Right cardiac atrium (tissue), 5 donors: ENCODE measurements at regions not wholly inside any gene's neighbourhood (a gene's known extent, or its start where the extent isn't known, plus 50 kb on each side); places are given as distances from the start of the nearest gene placed in this dataset.

Experiments used
- ATAC-seq, 2 donors: fragments of 200-7000 bp; cut with Tn5 transposase; one replicate each; pipeline versions ENCODE4 v1.8.0 to v1.9.1; 2020; ENCODE audit warnings: moderate library complexity in 2 of 2, mild to moderate bottlenecking in 1 of 2
- DNase-seq, 3 donors: peaks; one replicate each; pipeline ENCODE4 v3.0.0-alpha.2; 2020
- H3K27ac ChIP-seq: one replicate; pipeline ENCODE4 v1.5.1; 2013; ENCODE audit warnings: mild to moderate bottlenecking, low read length, control low read depth, moderate library complexity
- H3K27me3 ChIP-seq: one replicate; pipeline ENCODE4 v1.6.1; 2013; ENCODE audit not compliant: control insufficient read depth, insufficient read depth
- H3K4me1 ChIP-seq: one replicate; pipeline ENCODE4 v1.6.1; 2013; ENCODE audit warnings: low read length; ENCODE audit not compliant: control insufficient read depth, insufficient read depth
- H3K4me3 ChIP-seq: one replicate; pipeline ENCODE4 v1.5.1; 2013; ENCODE audit warnings: low read length, control low read depth
- H3K9me3 ChIP-seq: one replicate; pipeline ENCODE4 v1.6.1; 2013; ENCODE audit warnings: low read length; ENCODE audit not compliant: control insufficient read depth
- WGBS: extraction: QIAGEN DNeasy Blood & Tissue Kit; methylation state at CpG from one replicate; pipeline ENCODE4 v1.1.7; 2013; 5-methylcytosine and 5-hydroxymethylcytosine counted together
- intact Hi-C, 4 donors: fragments of 100-400 bp; cut with DNase I; formaldehyde crosslinking; loops; one replicate each; pipeline versions ENCODE4 v1.11.0 to v1.14.0; 2022 to 2023
- donor health status: healthy with polysubstance abuse.
- donor health status: DM: no; HTN: yes; CAD: no.
- donor health status: DM: no; HTN: no; CAD: no.
- donor health status: DM: no; HTN: yes; CAD: no; lungs with severe emphysema.
- donor health status: DM: yes; HTN: yes; CAD: no.

DNA sequence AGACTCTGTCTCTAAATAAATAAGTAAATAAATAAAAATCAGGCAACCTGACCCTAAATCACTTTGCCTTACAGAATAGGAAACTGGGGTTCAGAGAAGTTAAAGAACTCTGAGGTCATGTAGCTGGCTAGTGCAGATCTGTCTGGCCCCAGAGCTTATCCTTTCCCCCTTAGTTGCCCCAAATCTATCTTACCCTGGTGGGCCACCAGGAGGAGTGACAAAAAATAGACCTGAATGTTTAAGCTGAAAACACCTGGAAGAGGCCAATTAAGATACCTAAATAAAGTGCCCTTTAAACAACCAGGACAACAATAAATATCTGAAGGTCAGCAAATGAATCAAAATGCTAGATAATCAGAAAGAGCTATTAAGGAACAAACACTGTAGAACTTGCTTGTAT, 59.7 kb downstream of the TEX35 start:
- Histone ChIP-seq H3K4me3 (no peak overlapping the region), H3K27me3 (no peaks in the 10 kb centered on the region), H3K4me1 (no peaks in the 10 kb centered on the region), H3K9me3 (no peaks in the 10 kb centered on the region), H3K27ac (no peak overlapping the region)
- no peak for DNase-seq
- intact Hi-C loops, result no loop called here
- no peak for ATAC-seq

DNA sequence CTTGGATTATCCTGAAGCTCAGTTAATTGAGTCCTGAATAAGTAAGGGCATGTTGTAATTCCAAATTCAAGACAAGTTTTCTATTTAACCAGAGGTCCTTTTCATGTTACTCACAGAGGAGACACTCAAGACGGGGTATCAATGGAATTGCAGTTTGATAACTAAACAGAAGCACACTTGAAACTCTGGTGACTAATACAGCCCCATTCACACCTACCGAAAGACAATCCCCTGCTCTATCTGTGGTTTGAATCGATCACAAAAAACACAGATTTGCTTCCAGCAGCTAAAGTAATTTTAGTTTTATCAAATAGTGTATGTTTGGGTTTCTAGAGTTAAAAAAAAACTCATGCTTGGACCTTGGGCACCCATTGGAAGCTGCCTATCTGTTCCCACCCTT, 60.4 kb downstream of the TEX35 start:
- no peaks in the 10 kb centered on the region for H3K27me3 ChIP-seq
- peaks cover 2% of the 10 kb centered on the region for H3K4me1 ChIP-seq
- H3K9me3 ChIP-seq, result no peaks in the 10 kb centered on the region
- 86% methylated on average over 3 of the region's 3 CpGs for WGBS
- H3K4me3 ChIP-seq, result no peak overlapping the region
- no peak overlapping the region for H3K27ac ChIP-seq
- DNase-seq (no peak), ATAC-seq (no peak)
- intact Hi-C loops, result no loop called here

DNA sequence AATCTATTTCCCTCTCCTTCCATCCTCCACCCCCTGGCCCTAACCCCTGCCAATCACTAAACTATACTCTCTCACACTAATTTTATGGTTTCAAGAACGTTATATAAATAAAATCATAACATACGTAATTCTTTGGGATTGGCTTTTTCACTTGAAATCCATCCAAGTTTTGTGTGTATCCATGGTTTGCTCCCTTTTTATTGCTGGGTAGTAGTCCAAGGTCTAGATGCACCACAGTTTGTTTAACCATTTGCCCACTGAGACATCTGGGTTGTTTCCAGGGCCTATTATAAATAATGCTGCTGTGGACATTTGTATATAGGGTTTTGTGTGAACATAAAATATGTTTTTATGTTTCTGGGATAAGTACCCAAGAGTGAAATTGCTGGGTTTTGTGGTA, 61.4 kb downstream of the TEX35 start:
- H3K27ac ChIP-seq, result no peak overlapping the region
- 81% methylated on average over 2 of the region's 2 CpGs for WGBS
- peaks cover 2% of the 10 kb centered on the region for H3K4me1 ChIP-seq
- intact Hi-C loops, result no loop called here
- H3K9me3 ChIP-seq, result no peaks in the 10 kb centered on the region
- DNase-seq, result no peak
- H3K27me3 ChIP-seq, result no peaks in the 10 kb centered on the region
- H3K4me3 ChIP-seq, result no peak overlapping the region
- ATAC-seq, result no peak

DNA sequence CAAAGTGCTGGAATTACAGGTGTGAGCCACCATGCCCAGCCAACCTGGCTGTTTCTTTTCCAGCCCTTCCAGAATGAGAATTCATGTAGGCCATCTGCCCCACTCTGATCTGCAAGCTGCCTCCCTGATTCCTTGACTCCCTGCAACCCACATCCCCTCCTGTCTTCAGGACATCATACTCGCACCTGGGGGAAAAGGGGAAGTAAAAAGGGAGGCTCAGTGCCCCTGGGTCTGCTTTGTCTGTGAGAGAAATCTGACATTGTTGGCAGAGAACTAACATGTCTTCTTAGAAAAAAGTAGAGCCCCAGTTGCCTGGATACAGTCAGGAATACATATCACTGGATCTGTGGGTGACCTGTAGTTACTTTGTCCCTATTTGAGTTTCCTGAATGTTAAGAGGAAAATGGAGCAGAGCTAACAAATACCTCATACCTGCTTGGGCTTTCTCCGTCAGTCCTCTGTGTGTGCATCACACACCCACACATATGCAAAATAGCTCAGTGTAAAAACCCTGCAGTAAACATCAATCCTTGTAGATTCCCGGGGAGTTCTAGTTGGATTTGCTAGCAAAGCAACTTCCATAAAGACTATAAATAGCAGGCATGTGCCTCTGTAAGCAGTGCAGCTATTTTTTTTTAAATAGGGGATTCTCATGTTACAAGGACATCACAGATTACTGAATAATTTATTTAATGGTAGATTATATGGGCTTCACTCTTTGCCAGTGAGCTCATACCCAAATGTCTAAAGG, 62.9 kb downstream of the TEX35 start:
- Histone ChIP-seq H3K27ac (no peak overlapping the region), H3K27me3 (no peaks in the 10 kb centered on the region), H3K4me3 (no peak overlapping the region), H3K4me1 (peaks cover 2% of the 10 kb centered on the region), H3K9me3 (no peaks in the 10 kb centered on the region)
- 51% methylated on average over 3 of the region's 3 CpGs for WGBS
- no peak for DNase-seq
- intact Hi-C loops, result no loop called here
- ATAC-seq, result no peak

DNA sequence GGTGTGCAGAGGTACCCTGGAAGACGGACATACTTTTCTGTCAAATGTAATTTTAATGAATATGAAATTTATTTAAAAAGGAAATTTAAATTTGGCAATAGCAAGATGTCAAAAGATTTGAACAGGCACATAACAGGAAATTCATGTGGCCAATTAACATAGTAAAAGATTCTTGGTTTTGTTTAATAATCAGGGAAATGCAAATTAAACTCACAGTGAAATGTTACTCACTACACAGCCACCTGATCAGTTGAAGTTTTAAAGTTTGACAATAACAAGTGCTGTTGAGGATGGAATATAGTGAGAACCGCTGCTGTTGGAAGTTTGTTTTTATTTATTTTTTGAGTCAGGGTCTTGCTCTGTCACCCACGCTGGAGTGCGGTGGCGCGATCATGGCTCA, 63.9 kb downstream of the TEX35 start:
- intact Hi-C loops, result no loop called here
- no peaks in the 10 kb centered on the region for H3K9me3 ChIP-seq
- no peak overlapping the region for H3K27ac ChIP-seq
- ATAC-seq (no peak), DNase-seq (no peak)
- H3K4me3 ChIP-seq, result no peak overlapping the region
- peaks cover 2% of the 10 kb centered on the region for H3K4me1 ChIP-seq
- WGBS, result 97% methylated on average over 6 of the region's 6 CpGs
- H3K27me3 ChIP-seq, result no peaks in the 10 kb centered on the region

DNA sequence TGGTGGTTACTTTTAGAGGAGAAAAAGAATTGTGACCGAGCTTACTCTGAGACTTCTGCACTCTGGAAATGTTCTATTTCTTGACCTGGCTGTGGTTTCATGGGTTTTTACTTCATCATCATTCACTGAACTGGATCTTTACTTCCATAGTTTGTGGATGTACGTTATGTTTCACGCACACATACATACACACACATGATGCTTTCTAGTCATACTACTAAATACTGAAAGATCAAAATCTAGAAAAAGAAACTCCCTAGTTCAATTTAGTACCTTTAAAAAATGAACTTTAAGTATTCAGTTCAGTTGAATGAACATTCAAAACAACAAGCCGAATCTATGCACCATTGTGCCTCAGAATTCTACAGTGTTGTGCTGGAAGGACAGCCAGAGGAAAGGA, 65.0 kb downstream of the TEX35 start:
- Histone ChIP-seq H3K27me3 (no peaks in the 10 kb centered on the region), H3K4me1 (peaks cover 2% of the 10 kb centered on the region), H3K4me3 (no peak overlapping the region), H3K9me3 (no peaks in the 10 kb centered on the region), H3K27ac (no peak overlapping the region)
- ATAC-seq (no peak), DNase-seq (no peak)
- 92% methylated on average over 4 of the region's 4 CpGs for WGBS
- intact Hi-C loops, result no loop called here

DNA sequence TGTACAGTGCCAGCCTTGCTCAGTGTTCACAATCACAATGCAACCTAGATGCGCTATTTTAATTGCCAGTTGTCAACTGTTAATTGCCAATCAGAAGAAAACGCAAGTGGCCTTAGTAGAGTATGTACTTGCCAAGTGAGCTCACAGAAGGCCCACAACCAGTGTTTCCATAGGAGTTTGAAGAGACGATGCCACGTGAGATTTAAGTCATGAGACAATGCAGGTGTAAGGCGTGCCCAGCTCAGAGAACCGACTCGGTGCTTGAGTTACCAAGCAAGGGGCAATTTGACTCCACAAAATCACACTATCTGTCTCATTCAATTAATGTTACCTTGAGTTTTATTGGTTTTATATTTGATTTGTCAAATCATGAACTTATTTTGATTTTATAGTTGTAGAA, 65.6 kb downstream of the TEX35 start:
- H3K9me3 ChIP-seq, result no peaks in the 10 kb centered on the region
- H3K27ac ChIP-seq, result no peak overlapping the region
- H3K4me1 ChIP-seq, result peaks cover 2% of the 10 kb centered on the region
- DNase-seq (no peak), ATAC-seq (no peak)
- H3K27me3 ChIP-seq, result no peaks in the 10 kb centered on the region
- 95% methylated on average over 7 of the region's 7 CpGs for WGBS
- intact Hi-C loops, result no loop called here
- H3K4me3 ChIP-seq, result no peak overlapping the region

DNA sequence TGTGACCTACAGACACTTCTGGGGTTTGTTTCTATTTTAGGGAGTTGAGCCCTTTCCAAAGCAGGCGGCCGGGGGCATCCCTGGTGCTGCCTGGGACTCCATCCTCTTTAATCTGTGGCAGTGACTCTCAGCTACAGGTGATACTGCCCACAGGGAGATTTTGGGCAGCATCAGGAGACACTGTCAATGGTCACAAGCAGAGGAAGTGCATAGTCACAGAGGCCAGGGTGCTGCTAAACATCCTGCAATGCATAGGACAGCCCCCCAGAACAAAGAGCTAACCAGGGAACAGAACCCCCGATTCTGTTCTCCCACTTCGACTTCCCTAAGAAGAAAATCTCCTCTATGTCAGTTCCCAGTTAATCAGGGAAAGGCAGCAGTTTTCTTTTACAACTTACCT, 66.2 kb downstream of the TEX35 start:
- ATAC-seq (no peak), DNase-seq (no peak)
- no peak overlapping the region for H3K4me3 ChIP-seq
- H3K4me1 ChIP-seq, result peaks cover 2% of the 10 kb centered on the region
- WGBS, result 66% methylated on average over 4 of the region's 4 CpGs
- no peaks in the 10 kb centered on the region for H3K9me3 ChIP-seq
- H3K27ac ChIP-seq, result no peak overlapping the region
- H3K27me3 ChIP-seq, result no peaks in the 10 kb centered on the region
- intact Hi-C loops, result no loop called here

DNA sequence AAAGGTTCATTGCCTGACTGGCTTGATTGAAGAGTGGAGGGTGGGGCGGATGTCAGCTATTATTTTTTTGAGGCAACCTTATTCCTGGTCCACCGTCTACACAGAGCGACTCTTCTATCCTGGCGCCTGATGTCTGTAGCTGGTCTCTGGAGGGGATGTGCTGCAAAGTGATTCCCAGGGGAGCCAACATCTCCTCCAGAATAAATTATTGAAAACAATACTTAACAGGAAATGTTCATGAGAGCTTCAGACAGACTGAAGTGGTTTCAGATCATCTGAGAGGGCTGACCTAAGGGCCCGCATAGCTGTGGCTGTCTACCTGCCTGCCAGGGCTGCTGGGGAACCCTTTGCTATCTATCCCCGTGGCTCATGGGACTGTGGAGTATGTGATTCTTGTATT, 66.7 kb downstream of the TEX35 start:
- no peak overlapping the region for H3K27ac ChIP-seq
- DNase-seq, result no peak
- H3K4me3 ChIP-seq, result no peak overlapping the region
- no peak for ATAC-seq
- WGBS, result 78% methylated on average over 6 of the region's 6 CpGs
- peaks cover 2% of the 10 kb centered on the region for H3K4me1 ChIP-seq
- no peaks in the 10 kb centered on the region for H3K27me3 ChIP-seq
- intact Hi-C loops, result no loop called here
- H3K9me3 ChIP-seq, result no peaks in the 10 kb centered on the region

DNA sequence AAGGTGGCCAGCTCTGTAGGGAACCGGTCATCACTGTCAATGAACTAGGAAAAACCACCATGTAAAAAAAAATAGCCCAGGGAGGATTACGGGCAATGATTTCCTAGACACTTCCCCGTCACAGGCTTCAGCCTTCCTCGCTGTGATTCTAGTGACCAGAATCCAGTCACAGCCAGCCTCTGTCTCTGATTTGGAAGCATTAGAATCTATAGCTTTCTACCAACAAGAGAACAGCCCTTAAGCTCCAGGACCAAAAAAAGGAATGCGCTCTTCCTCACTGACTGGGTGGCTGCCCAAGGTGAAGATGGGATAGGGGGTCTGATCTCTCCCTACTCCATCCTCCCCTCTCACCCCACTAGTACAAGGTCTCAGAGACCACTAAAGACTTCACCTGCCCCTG, 67.2 kb downstream of the TEX35 start:
- WGBS, result 96% methylated on average over 5 of the region's 5 CpGs
- Histone ChIP-seq H3K9me3 (no peaks in the 10 kb centered on the region), H3K27me3 (no peaks in the 10 kb centered on the region), H3K27ac (no peak overlapping the region), H3K4me1 (peaks cover 2% of the 10 kb centered on the region), H3K4me3 (no peak overlapping the region)
- ATAC-seq (no peak), DNase-seq (no peak)
- intact Hi-C loops, result no loop called here

DNA sequence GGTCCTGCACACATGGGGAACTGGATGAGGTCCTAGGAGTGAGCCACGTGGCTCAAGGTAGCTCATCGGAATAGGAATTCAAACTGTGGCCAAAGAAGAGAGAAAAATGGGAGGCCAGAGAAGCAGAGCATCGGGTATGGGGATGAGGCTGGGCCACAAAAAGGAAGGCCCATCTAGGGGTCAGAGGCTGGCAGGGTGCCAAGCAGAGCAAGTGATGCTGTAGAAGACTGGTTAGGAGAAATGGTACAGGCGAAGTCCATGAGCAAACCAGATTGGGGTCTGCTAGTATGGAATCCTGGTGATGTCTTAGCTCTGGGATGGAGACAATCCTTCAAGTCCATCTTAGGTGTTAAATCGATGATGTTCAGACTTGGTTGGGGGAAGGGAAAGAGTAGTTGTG, 68.0 kb downstream of the TEX35 start:
- Histone ChIP-seq H3K27ac (no peak overlapping the region), H3K4me1 (peaks cover 2% of the 10 kb centered on the region), H3K9me3 (no peaks in the 10 kb centered on the region), H3K4me3 (no peak overlapping the region), H3K27me3 (no peaks in the 10 kb centered on the region)
- 88% methylated on average over 5 of the region's 5 CpGs for WGBS
- intact Hi-C loops, result no loop called here
- no peak for DNase-seq
- no peak for ATAC-seq
